ENCODE measurements at regions not wholly inside any gene's neighbourhood (a gene's known extent, or its start where the extent isn't known, plus 50 kb on each side); places are given as distances from the start of the nearest gene placed in this dataset.

GRCh38 chr15:46394463-46394862, 759.6 kb downstream of the SQOR start:
- TF ChIP-seq EZH2phosphoT487 (IDR thresholded peaks at IDR 0.05; ENCODE audit: borderline replicate concordance) (no peak), CTCF (IDR thresholded peaks at IDR 0.05 in 2 of 3, conservative IDR thresholded peaks at IDR 0.05 in 1 of 3; ENCODE audit: borderline replicate concordance in 1 of 3, insufficient read depth in 1 of 3, low read depth in 2 of 3, low read length in 2 of 3) (no peak), ZBTB33 (IDR thresholded peaks at IDR 0.05; ENCODE audit: extremely low read depth, insufficient replicate concordance, low read length) (no peak), POLR2A (IDR thresholded peaks at IDR 0.05; ENCODE audit: borderline replicate concordance, extremely low read depth, insufficient read depth, insufficient read length) (no peak), MAX (IDR thresholded peaks at IDR 0.05) (no peak), EZH2 (IDR thresholded peaks at IDR 0.05) (no peak), POLR2AphosphoS5 (IDR thresholded peaks at IDR 0.05; ENCODE audit: low read depth, low read length) (no peak), REST (IDR thresholded peaks at IDR 0.05; ENCODE audit: low read depth) (no peak), ZFX (IDR thresholded peaks at IDR 0.05) (no peak), FOSL1 (IDR thresholded peaks at IDR 0.05; ENCODE audit: low read depth) (no peak), YY1 (IDR thresholded peaks at IDR 0.05; ENCODE audit: extremely low read depth, insufficient replicate concordance, low read depth, low read length) (no peak), ATF3 (IDR thresholded peaks at IDR 0.05) (no peak)

Data from HCT116 (cell line).